SHP77 (cell line): ENCODE measurements at regions not wholly inside any gene's neighbourhood (a gene's known extent, or its start where the extent isn't known, plus 50 kb on each side); places are given as distances from the start of the nearest gene placed in this dataset.
"Not testable (repeated sequence)": the region's sequence is repeated elsewhere in the genome, so short reads cannot be mapped to it uniquely, and the experiment has no call there.

Experiments used
- DNase-seq, 2 experiments: peaks; one replicate each; lab custom pipeline; 2025; lab: John Stamatoyannopoulos, UW

DNA sequence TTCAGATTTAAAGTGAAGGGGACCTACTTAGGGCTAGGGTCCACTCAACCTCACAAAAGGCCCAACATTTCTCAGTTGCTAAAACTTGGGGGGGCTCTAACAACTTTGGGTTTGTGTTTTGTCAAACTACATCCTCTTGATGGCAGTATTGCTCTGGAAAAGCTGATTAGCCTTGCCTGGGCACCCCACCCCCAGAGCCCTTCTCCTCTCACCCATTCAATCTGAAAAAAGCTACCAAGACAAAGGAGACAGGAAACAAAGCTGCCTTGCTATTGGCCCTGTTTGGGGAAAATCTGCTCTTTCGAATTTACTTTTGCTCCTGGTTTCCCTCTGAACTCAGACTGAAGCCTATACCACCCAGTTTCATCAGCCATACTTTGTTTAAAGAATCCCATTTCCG lies 195.2 kb upstream of the STK26 start:
- DNase-seq, result no peak

GRCh38 chrX:131828482-131828881 lies 194.6 kb upstream of the STK26 start:
- DNase-seq, result no peak

- peak; percentile 81 to 86 for DNase-seq
Observed at GRCh38 chrX:131830400-131831184, 192.5 kb upstream of the STK26 start.

DNA sequence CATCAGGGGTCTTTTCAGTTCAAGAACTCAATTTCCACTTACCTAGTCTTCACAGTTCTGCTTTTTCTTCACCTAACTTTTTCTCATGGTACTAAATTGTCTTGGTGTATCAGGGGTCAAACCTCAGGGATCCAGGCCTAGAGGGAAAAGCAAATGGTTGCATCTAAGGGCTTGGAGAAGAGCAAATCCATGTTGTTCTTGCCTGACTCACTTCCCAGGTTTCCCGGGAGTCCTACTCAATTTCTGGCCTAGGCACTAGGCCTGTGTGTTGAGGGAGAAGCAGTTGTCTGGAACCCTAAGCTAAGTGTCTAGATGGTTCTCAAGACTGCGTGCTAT lies 191.9 kb upstream of the STK26 start:
- no peak for DNase-seq

- no peak for DNase-seq
Observed at GRCh38 chrX:131836161-131836560, 186.9 kb upstream of the STK26 start.

DNA sequence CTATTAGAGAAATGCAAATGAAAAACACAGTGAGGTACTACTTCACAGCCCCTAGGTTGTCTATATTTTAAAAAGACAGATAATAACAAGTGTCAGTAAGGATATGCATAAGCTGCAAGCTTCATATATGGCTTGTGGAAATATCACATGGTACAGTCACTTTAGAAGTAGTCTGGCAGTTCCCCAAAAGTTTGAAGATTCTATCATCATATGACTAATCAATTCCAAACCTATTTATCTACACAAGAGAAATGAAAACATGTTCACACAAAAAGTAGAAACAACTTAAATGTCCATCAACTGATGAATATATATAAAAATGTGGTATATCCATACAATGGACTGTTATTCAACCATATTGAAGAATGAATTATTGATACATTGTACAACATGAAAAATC lies 185.8 kb upstream of the STK26 start:
- DNase-seq, result no peak

GRCh38 chrX:131840799-131841495 lies 182.2 kb upstream of the STK26 start:
- DNase-seq, result no peak

- peak; percentile 5 to 28 for DNase-seq
Observed at GRCh38 chrX:131841496-131842437, 181.3 kb upstream of the STK26 start.

DNA sequence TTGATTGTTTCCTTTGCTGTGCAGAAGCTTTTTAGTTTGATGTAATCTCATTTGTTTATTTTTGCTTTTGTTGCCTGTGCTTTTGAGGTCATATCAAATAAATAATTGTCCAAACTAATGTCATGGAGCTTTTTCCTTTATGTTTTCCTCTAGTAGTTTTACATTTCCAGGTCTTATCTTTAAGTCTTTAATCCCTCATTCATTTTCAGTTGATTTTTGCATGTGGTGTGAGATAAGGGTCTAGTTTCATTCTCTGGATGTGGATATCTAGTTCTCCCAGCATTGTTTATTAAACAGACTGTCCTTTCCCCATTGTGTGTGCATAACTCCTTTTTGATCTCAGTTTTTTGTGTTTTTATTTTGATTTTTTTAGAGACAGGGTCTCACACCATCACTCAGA lies 179.1 kb upstream of the STK26 start:
- DNase-seq, result no peak

DNA sequence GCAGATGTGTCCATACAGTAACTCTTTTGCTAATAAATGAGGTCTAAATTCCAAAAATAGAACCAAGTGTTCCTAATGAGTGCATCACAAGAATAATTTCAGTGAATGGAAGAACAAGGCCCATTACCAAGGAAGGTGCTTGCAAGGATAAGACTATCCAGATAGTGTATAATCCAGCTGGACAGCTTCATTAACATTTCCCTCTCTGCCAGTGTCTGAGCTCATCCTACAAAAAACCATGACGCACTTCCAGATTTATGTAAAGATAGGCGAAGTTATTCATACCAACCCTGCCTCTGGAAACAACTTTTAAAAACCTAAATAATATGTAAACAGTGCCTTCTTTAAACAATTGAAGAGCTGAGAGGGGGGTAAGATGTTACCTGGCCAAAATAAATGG lies 177.9 kb upstream of the STK26 start:
- no peak for DNase-seq

DNA sequence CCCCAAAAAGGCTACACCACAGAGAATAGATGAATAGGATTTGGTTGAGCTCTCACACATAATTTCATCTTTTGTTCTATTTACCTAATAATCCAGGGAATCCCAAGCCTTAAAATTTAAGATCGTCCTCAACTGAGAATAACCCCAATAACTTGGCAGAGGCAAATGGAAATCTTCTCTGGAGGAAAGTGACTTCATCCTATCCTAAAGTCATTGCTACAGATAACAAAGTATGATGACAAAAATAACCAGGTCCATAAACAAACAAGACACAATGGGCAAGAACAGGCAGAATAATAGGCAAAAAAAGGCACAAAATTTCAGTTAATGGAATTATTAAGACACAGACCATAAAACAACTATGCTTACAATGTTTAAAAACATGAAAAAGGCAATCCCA lies 177.3 kb upstream of the STK26 start:
- DNase-seq, result no peak

- not testable (repeated sequence) for DNase-seq
Observed at GRCh38 chrX:131850964-131851363, 172.1 kb upstream of the STK26 start.

DNA sequence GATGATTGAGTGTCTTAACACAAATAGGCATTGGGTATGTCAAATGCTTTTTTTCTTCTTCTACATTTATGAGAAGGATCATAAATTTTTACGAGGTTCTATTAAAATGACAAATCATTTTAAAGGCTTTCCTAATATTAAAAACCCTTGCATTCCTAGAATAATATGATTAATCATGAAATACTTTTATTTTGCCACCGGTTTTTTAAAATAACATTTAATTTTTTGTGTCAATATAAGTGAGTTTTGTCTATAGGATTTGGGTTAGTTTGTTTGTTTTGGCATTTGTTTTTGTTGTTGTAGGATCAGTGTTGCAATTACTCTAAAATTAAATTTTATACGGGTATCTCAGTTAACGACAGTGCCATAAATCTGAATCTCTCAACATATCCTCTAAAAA lies 169.7 kb upstream of the STK26 start:
- no peak for DNase-seq

DNA sequence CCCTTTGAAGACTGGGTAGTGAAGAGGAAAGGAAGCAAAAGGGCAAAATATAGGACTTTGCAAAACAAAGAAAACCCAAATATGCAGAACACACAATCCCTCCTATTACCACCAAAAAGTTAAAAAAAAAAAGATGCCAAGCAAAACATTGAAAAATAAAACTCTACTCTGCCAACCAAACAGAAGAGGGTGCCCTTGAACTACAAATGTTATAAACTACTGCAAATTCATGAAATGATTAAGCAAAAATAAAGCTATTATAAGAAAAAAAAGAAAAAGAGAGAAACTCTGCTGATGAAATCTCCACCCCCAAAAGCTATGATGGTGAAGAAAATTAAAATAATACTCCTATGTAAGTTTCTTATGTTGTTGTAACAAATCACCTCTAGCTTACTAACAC lies 168.5 kb upstream of the STK26 start:
- DNase-seq, result no peak

DNA sequence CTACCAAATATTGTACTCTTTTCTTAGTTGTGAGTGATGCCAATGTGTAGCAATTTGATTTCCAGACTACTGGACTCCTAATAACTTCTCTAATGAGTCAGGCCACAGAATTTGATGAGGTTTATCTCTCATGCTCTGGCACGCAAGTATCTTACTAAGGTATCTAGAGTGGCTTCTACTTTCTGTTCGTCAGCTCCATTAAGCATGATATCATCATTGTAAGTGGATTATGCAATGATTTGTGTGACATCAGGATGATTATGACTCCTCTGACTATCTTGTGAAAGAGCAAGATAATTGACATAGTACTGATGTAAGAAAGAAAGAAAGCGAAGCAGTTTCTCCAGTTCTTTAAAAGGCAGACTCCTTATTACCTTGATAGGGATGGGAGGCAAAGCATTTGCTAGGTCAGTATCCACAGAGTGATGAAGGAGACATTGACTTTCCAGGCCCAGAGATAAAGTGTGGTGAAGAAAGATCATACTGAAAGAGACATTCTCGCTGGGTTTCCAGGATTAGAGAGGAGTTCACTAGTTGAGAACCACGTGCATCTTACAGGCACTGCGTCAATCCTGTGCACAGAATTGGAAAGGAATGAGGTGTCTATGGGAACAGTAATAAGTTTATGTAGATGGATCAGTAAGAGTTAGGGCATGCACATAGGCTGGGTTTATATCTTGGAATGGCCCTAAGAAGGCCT lies 161.9 kb upstream of the STK26 start:
- DNase-seq, result no peak

DNA sequence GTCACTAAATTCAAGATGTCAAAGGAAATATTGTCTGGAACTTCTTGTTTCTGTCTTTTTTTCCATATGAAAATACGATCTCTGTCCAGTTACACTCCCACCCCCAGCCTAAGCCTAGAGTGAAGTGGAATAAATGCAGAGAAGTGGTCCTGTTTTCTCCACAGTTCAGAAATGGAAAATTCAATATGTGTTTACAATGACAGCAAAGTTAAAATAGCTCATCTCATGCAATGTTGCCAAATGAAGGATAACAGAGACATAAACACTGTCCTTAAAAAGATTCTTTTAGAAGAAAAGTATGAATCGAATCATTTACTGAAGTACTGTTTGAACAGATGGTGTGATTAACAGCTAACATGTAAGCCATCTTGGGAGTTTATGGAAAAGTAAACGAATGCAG lies 160.8 kb upstream of the STK26 start:
- DNase-seq, result no peak

DNA sequence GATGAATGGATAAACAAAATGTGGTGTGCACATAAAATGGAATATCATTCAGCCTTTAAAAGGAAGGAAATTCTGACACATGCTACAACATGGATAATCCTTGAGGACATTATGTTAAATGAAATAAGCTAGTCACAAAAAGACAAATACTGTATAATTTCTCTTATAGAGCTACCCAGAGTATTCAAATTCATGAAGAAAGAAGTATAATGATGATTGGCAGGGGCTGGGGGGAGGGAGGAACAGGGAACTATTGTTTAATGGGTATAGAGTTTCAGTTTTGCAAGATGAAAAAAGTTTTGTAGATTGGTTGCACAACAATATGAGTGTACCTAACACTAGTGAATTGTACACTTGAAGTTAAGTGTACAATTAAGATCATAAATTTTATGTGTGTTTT lies 153.9 kb upstream of the STK26 start:
- DNase-seq, result no peak

DNA sequence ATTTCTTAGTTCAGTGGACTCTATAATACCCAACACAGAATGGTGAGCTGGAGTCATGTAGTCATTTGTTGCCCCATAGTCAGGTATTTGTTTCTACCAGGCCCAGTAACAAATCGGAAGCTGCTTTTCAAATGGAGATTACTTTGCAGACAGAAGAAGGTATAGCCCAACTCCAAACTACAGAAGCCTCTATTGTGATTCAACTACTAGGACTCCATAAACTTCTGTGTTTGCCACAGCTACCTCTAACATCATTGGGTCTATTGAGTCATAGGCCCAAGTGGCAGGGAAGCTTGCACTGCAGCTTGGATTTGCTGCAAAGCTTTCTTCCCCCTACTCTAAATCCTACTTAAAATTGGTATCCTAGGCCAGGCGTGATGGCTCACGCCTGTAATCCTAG lies 148.8 kb upstream of the STK26 start:
- DNase-seq, result no peak

- DNase-seq, result not testable (repeated sequence)
Observed at GRCh38 chrX:131875827-131876226, 147.3 kb upstream of the STK26 start.

- DNase-seq, result no peak
Observed at GRCh38 chrX:131881194-131881593, 141.9 kb upstream of the STK26 start.

DNA sequence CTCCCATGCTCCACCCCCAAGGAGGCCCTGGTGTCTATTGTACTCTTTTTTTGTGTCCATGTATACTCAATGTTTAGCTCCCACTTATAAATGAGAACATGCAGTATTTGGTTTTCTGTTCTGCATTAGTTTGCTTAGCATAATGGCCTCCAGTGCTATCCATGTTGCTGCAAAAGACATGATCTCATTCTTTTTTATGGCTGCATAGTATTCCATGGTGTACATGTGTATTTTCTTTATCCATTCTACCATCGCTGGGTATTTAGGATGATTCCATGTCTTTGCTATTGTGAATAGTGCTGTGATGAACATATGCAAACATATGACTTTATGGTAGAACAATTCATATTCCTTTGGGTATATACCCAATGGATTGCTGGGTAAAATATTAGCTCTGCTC lies 138.1 kb upstream of the STK26 start:
- not testable (repeated sequence) for DNase-seq

GRCh38 chrX:131893857-131894256 lies 129.2 kb upstream of the STK26 start:
- not testable (repeated sequence) for DNase-seq
